ENCODE measurements at regions not wholly inside any gene's neighbourhood (a gene's known extent, or its start where the extent isn't known, plus 50 kb on each side); places are given as distances from the start of the nearest gene placed in this dataset.

GRCh38 chr4:117474987-117475386 is 389.6 kb upstream of the TRAM1L1 start:
- H3K4me3 ChIP-seq (ENCODE audit: low read depth, low read length) = no peak overlapping the region
- in situ Hi-C loops (cut with HindIII; ENCODE audit: low sequenced_read_pairs) = no loop called here
- TF ChIP-seq, protein P1, sequence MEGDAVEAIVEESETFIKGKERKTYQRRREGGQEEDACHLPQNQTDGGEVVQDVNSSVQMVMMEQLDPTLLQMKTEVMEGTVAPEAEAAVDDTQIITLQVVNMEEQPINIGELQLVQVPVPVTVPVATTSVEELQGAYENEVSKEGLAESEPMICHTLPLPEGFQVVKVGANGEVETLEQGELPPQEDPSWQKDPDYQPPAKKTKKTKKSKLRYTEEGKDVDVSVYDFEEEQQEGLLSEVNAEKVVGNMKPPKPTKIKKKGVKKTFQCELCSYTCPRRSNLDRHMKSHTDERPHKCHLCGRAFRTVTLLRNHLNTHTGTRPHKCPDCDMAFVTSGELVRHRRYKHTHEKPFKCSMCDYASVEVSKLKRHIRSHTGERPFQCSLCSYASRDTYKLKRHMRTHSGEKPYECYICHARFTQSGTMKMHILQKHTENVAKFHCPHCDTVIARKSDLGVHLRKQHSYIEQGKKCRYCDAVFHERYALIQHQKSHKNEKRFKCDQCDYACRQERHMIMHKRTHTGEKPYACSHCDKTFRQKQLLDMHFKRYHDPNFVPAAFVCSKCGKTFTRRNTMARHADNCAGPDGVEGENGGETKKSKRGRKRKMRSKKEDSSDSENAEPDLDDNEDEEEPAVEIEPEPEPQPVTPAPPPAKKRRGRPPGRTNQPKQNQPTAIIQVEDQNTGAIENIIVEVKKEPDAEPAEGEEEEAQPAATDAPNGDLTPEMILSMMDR (IDR thresholded peaks at IDR 0.05; ENCODE audit: low read depth, low read length, missing control alignments) = no peak
- no peak for DNase-seq (ENCODE audit: low read depth)

DNA sequence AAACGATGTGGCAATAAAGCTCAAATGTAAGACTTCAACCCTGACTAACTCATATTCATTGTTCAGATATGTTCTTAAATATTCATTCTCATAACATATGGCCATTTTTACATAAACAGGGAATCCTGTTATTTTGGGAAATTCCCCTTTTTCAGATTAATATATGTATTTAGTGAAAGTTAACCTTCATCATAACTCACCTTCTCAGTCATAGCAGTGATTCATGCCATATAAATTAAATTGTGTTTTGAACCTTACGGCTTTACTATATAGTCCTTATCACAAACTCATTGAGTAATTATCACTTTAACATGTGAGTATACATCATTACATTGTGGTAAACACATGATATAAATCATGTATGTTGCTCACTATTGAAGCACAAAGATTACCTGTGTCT is 392.5 kb upstream of the TRAM1L1 start:
- TF ChIP-seq, protein P1 (IDR thresholded peaks at IDR 0.05; ENCODE audit: low read depth, low read length, missing control alignments) = no peak
- in situ Hi-C loops (cut with HindIII; ENCODE audit: low sequenced_read_pairs) = no loop called here

GRCh38 chr4:117478702-117479101 is 393.3 kb upstream of the TRAM1L1 start:
- H3K4me3 ChIP-seq (ENCODE audit: low read depth, low read length) = no peak overlapping the region
- in situ Hi-C loops (cut with HindIII; ENCODE audit: low sequenced_read_pairs) = no loop called here
- TF ChIP-seq, protein P1 (IDR thresholded peaks at IDR 0.05; ENCODE audit: low read depth, low read length, missing control alignments) = no peak
- DNase-seq (ENCODE audit: low read depth) = no peak

More for the DNA sequence above, 392.5 kb upstream of the TRAM1L1 start:
- H3K4me3 ChIP-seq (ENCODE audit: low read depth, low read length) = no peak overlapping the region
- DNase-seq (ENCODE audit: low read depth) = no peak

- in situ Hi-C loops (cut with HindIII; ENCODE audit: low sequenced_read_pairs) = no loop called here
- DNase-seq (ENCODE audit: low read depth) = no peak
- TF ChIP-seq, protein P1 (IDR thresholded peaks at IDR 0.05; ENCODE audit: low read depth, low read length, missing control alignments) = no peak
- H3K4me3 ChIP-seq (ENCODE audit: low read depth, low read length) = no peak overlapping the region
Observed at GRCh38 chr4:117479673-117480072, 394.3 kb upstream of the TRAM1L1 start.

DNA sequence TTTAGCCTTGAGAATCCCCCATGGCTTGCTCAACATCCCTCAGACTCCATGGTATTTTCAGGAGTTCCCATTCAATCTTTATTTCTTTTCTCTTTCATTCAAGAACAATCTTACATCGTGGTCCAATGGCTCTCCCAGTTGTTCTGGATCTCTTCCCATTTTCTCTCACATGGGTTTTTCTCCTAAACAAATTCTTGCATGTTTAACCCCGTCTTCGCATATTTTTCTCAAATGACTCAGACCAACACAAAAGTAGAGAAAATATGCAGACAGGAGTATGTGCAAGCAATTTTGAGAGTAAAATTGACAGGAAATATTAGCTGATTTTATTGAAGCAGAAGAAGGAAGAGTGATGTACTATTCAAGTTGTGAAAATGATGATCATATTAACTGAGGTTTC is 396.4 kb upstream of the TRAM1L1 start:
- peak; percentile 93 for DNase-seq (ENCODE audit: low read depth)
- TF ChIP-seq, protein P1 (IDR thresholded peaks at IDR 0.05; ENCODE audit: low read depth, low read length, missing control alignments) = no peak
- H3K4me3 ChIP-seq (ENCODE audit: low read depth, low read length) = no peak overlapping the region
- in situ Hi-C loops (cut with HindIII; ENCODE audit: low sequenced_read_pairs) = no loop called here

DNA sequence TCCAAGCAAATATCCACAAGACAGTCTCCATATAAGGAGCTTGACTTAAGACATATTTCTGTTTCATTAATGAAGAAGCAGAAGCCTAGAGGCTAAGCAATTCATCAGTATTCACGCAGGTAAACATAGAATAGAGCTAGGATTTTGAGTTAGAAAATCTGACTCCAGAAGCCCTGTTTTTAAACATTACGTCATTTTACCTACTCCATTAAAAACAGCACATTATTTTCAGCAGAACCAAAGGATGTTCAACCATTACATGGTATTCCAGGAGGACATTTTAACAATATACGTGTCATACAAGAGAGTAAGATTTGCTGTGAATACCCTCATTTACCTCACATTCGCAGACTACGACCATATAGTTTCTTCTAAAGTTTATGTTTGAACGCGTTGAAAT is 403.3 kb upstream of the TRAM1L1 start:
- H3K4me3 ChIP-seq (ENCODE audit: low read depth, low read length) = no peak overlapping the region
- in situ Hi-C loops (cut with HindIII; ENCODE audit: low sequenced_read_pairs) = no loop called here
- TF ChIP-seq, protein P1 (IDR thresholded peaks at IDR 0.05; ENCODE audit: low read depth, low read length, missing control alignments) = no peak
- DNase-seq (ENCODE audit: low read depth) = no peak

DNA sequence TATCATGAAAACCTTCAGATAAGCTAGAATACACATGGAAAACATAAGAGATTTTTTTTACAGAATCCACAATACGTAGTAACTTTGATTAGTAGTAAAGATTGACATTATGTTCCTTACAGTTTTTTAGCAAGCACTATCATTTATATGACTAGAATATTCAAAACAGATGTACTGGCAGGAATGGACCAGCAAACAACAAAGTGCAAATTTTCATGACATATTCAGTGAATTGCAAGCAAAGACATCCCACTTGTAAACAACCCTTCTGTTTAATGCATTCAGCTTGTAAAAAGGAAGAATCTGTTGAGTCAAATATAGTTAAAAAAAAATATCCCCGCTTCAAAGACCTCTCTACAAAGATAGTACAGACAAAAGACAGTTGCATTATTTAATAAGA is 403.7 kb upstream of the TRAM1L1 start:
- TF ChIP-seq, protein P1 (IDR thresholded peaks at IDR 0.05; ENCODE audit: low read depth, low read length, missing control alignments) = no peak
- H3K4me3 ChIP-seq (ENCODE audit: low read depth, low read length) = no peak overlapping the region
- in situ Hi-C loops (cut with HindIII; ENCODE audit: low sequenced_read_pairs) = no loop called here
- no peak for DNase-seq (ENCODE audit: low read depth)

Data from astrocyte of the cerebellum (primary cell).